ENCODE measurements at regions not wholly inside any gene's neighbourhood (a gene's known extent, or its start where the extent isn't known, plus 50 kb on each side); places are given as distances from the start of the nearest gene placed in this dataset.

DNA sequence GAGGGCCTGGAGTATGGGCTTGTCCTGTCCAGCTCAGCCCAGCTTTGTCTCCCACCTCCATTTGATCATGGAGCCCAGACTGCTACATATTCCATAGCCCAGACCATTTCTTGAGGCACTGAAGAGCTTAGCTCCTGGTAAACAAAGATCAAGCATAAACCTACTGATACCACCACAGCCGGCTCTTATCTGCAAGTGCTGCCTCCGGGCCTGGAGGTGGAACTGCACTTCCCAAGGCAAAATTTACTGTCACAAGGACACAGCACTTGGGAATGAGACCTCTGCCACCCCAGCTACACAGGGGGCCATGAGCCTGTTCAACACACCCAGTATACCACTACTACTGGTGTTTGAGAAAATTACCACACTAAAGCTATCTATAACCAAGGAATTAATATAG is 53.7 kb upstream of the PLSCR5 start:
- TF ChIP-seq, protein P1, sequence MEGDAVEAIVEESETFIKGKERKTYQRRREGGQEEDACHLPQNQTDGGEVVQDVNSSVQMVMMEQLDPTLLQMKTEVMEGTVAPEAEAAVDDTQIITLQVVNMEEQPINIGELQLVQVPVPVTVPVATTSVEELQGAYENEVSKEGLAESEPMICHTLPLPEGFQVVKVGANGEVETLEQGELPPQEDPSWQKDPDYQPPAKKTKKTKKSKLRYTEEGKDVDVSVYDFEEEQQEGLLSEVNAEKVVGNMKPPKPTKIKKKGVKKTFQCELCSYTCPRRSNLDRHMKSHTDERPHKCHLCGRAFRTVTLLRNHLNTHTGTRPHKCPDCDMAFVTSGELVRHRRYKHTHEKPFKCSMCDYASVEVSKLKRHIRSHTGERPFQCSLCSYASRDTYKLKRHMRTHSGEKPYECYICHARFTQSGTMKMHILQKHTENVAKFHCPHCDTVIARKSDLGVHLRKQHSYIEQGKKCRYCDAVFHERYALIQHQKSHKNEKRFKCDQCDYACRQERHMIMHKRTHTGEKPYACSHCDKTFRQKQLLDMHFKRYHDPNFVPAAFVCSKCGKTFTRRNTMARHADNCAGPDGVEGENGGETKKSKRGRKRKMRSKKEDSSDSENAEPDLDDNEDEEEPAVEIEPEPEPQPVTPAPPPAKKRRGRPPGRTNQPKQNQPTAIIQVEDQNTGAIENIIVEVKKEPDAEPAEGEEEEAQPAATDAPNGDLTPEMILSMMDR (IDR thresholded peaks at IDR 0.05; ENCODE audit: borderline replicate concordance, extremely low read depth, low read length, poor library complexity, severe bottlenecking), result no peak
- TF ChIP-seq EZH2 (IDR thresholded peaks at IDR 0.05; ENCODE audit: borderline replicate concordance, low read depth, low read length, severe bottlenecking), result no peak
